IMR-90 (cell line): ENCODE measurements at regions not wholly inside any gene's neighbourhood (a gene's known extent, or its start where the extent isn't known, plus 50 kb on each side); places are given as distances from the start of the nearest gene placed in this dataset.
"Not testable (repeated sequence)": the region's sequence is repeated elsewhere in the genome, so short reads cannot be mapped to it uniquely, and the experiment has no call there.

Experiments used
- ATAC-seq: fragments of 200-7000 bp; cut with Tn5 transposase; 2 replicates; pipeline ENCODE4 v1.9.1; 2020; ENCODE audit warnings: low read depth, mild to moderate bottlenecking, moderate library complexity
- BruUV-seq: library from RNA; stranded (reverse); fragments of 400-500 nt; replicated peaks from 2 replicates; lab custom pipeline; 2021; lab: Mats Ljungman, UMichigan
- CTCF ChIA-PET: fragments of 300-600 bp; formaldehyde crosslinking; extraction: SDS; loops from one replicate; lab custom pipeline; 2021; ENCODE audit warnings: antibody characterized with exemption; lab: Yijun Ruan, JAX
- POLR2A ChIA-PET: fragments of 300-600 bp; sonication (Branson Sonifier 250); formaldehyde crosslinking; loops from one replicate; lab custom pipeline; 2022; ENCODE audit warnings: antibody characterized with exemption; ENCODE audit not compliant: unreplicated experiment; lab: Charles Lee
- DNase-seq: peaks from one replicate; pipeline ENCODE4 v3.0.0; 2013
- H2AFZ ChIP-seq: replicated peaks from 2 replicates; pipeline ENCODE3; 2013; ENCODE audit warnings: low read length, mild to moderate bottlenecking; ENCODE audit not compliant: poor library complexity
- H2AK5ac ChIP-seq: 2 replicates; pipeline ENCODE4 v1.6.1; 2013; ENCODE audit warnings: low read depth, low read length, inconsistent platforms
- H2AK9ac ChIP-seq: replicated peaks from 2 replicates; pipeline ENCODE3; 2013; ENCODE audit warnings: mild to moderate bottlenecking, low read depth, low read length, moderate library complexity; ENCODE audit not compliant: poor library complexity
- H2BK120ac ChIP-seq: 2 replicates; pipeline ENCODE4 v1.6.1; 2013; ENCODE audit warnings: low read depth, low read length, inconsistent platforms
- H2BK15ac ChIP-seq: 3 replicates; pipeline ENCODE4 v1.6.1; 2013; ENCODE audit warnings: low read depth, low read length, inconsistent platforms
- H2BK20ac ChIP-seq: 2 replicates; pipeline ENCODE4 v1.6.1; 2013; ENCODE audit warnings: low read depth, mild to moderate bottlenecking, inconsistent platforms, low read length, moderate library complexity
- H2BK5ac ChIP-seq: 2 replicates; pipeline ENCODE4 v1.6.1; 2013; ENCODE audit warnings: mild to moderate bottlenecking, low read depth, low read length, inconsistent platforms; ENCODE audit not compliant: poor library complexity, severe bottlenecking
- H3K14ac ChIP-seq: replicated peaks from 2 replicates; pipeline ENCODE4 v1.6.1; 2013; ENCODE audit warnings: low read depth, low read length, inconsistent platforms
- H3K18ac ChIP-seq: 2 replicates; pipeline ENCODE4 v1.6.1; 2013; ENCODE audit warnings: low read depth, low read length, control low read depth
- H3K23ac ChIP-seq: 2 replicates; pipeline ENCODE4 v1.6.1; 2013; ENCODE audit warnings: low read depth, low read length, inconsistent platforms
- H3K27ac ChIP-seq: 2 replicates; pipeline ENCODE4 v1.5.1; 2013; ENCODE audit warnings: mild to moderate bottlenecking, control low read depth, low read length; ENCODE audit not compliant: insufficient read depth
- H3K27me3 ChIP-seq: 2 replicates; pipeline ENCODE4 v1.6.1; 2013; ENCODE audit warnings: low read length; ENCODE audit not compliant: control insufficient read depth, insufficient read depth
- H3K36me3 ChIP-seq: 2 replicates; pipeline ENCODE4 v1.6.1; 2013; ENCODE audit warnings: low read length, mixed read lengths; ENCODE audit not compliant: control insufficient read depth, insufficient read depth
- H3K4ac ChIP-seq: 2 replicates; pipeline ENCODE4 v1.6.1; 2013; ENCODE audit warnings: low read depth, low read length, inconsistent platforms
- H3K4me1 ChIP-seq: 2 replicates; pipeline ENCODE4 v1.6.1; 2013; ENCODE audit warnings: low read length, mixed read lengths; ENCODE audit not compliant: control insufficient read depth, insufficient read depth
- H3K4me2 ChIP-seq: 2 replicates; pipeline ENCODE4 v1.6.1; 2013; ENCODE audit warnings: low read depth, mild to moderate bottlenecking, control low read depth, low read length, moderate library complexity
- H3K4me3 ChIP-seq: 2 replicates; pipeline ENCODE4 v1.5.1; 2013; ENCODE audit warnings: low read depth, mild to moderate bottlenecking, control low read depth, low read length, moderate library complexity; ENCODE audit not compliant: insufficient read depth
- H3K56ac ChIP-seq: 2 replicates; pipeline ENCODE4 v1.6.1; 2013; ENCODE audit warnings: low read length, inconsistent platforms; ENCODE audit not compliant: insufficient read depth; ENCODE audit errors: extremely low read depth
- H3K79me1 ChIP-seq, 2 experiments: 2 replicates each; pipeline ENCODE4 v1.6.1; 2013; ENCODE audit warnings: low read length in 2 of 2, inconsistent platforms in 1 of 2, low read depth in 1 of 2
- H3K9ac ChIP-seq: 2 replicates; pipeline ENCODE4 v1.6.1; 2013; ENCODE audit warnings: low read depth, low read length, control low read depth
- H3K9me1 ChIP-seq: 2 replicates; pipeline ENCODE4 v1.6.1; 2013; ENCODE audit warnings: low read length, inconsistent platforms; ENCODE audit not compliant: insufficient read depth
- H3K9me3 ChIP-seq: 2 replicates; pipeline ENCODE4 v1.6.1; 2013; ENCODE audit warnings: low read length; ENCODE audit not compliant: control insufficient read depth, insufficient read depth
- H4K20me1 ChIP-seq: 2 replicates; pipeline ENCODE4 v1.6.1; 2013; ENCODE audit warnings: low read length, inconsistent platforms; ENCODE audit not compliant: insufficient read depth
- H4K5ac ChIP-seq: 2 replicates; pipeline ENCODE4 v1.6.1; 2013; ENCODE audit warnings: mild to moderate bottlenecking, low read depth, low read length, control low read depth
- H4K8ac ChIP-seq, 2 experiments: 2 replicates each; pipeline ENCODE4 v1.6.1; 2013; ENCODE audit warnings: low read depth in 2 of 2, low read length in 2 of 2, control low read depth in 1 of 2, inconsistent platforms in 1 of 2
- H4K91ac ChIP-seq: 2 replicates; pipeline ENCODE4 v1.6.1; 2013; ENCODE audit warnings: low read depth, low read length, inconsistent platforms; ENCODE audit not compliant: insufficient read depth
- WGBS, 2 experiments: methylation state at CpG; one replicate each; pipeline versions ENCODE4 v1.1.5 to v1.1.7; 2013; ENCODE audit warnings: missing lambda C conversion rate in 2 of 2; ENCODE audit not compliant: insufficient read length in 1 of 2; ENCODE audit errors: extremely low coverage in 2 of 2; 5-methylcytosine and 5-hydroxymethylcytosine counted together
- dilution Hi-C: fragments of 300-500 bp; cut with HindIII; formaldehyde crosslinking; loops from one replicate; pipeline ENCODE4 v1.14.3; 2018; ENCODE audit warnings: low sequenced_read_pairs; ENCODE audit not compliant: unreplicated experiment
- in situ Hi-C: fragments of 300-500 bp; cut with MboI; formaldehyde crosslinking; loops from 3 replicates; pipeline ENCODE4 v1.14.3; 2019; ENCODE audit warnings: low sequenced_read_pairs, inconsistent platforms, mixed read lengths
- intact Hi-C: fragments of 100-400 bp; cut with micrococcal nuclease; formaldehyde crosslinking; loops from 2 replicates; pipeline ENCODE4 v1.10.0; 2022

DNA sequence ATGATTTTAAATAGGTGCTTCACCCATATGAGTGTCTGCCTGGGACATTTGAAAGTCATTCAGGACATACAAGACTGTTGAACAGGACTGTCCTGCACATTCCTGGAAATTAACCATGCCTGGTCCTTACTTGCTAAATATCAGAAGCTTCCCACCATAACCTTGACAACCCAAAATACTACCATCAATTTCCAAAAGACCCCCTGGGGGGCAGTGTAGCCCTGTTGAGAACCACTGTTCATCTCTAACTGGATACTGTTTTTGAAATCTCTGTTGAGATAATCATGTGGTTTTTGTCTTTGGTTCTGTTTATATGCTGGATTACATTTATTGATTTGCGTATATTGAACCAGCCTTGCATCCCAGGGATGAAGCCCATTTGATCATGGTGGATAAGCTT, 123.8 kb upstream of the ARHGEF26 start:
- H3K4me3 ChIP-seq, H3K9me3 ChIP-seq, H3K9me1 ChIP-seq, H4K5ac ChIP-seq, H3K4me1 ChIP-seq, H2AK5ac ChIP-seq, H3K56ac ChIP-seq, H2BK20ac ChIP-seq, H3K4ac ChIP-seq, H2AK9ac ChIP-seq, H3K27ac ChIP-seq, DNase-seq, H4K20me1 ChIP-seq, H2AFZ ChIP-seq, H3K27me3 ChIP-seq, CTCF ChIA-PET, H3K4me2 ChIP-seq, POLR2A ChIA-PET, H4K91ac ChIP-seq, ATAC-seq, H2BK5ac ChIP-seq, H2BK15ac ChIP-seq, H3K79me1 ChIP-seq, BruUV-seq, H3K9ac ChIP-seq, dilution Hi-C loops, intact Hi-C loops, H3K18ac ChIP-seq, H3K36me3 ChIP-seq, H3K23ac ChIP-seq, H3K14ac ChIP-seq, H4K8ac ChIP-seq, H2BK120ac ChIP-seq: not testable (repeated sequence)
- no CpG with 5 or more reads among the region's 1 CpG for WGBS, 2 experiments
- in situ Hi-C loops = loop anchor here (25.0 kb wide), 1 partner anchor 985 kb away; no protein-coding TSS in a partner anchor
